NT2/D1 (cell line): ENCODE measurements at regions not wholly inside any gene's neighbourhood (a gene's known extent, or its start where the extent isn't known, plus 50 kb on each side); places are given as distances from the start of the nearest gene placed in this dataset.

Experiments
- SUZ12 ChIP-seq: IDR thresholded peaks from 2 replicates; pipeline ENCODE4 v1.6.1; 2011; ENCODE audit not compliant: insufficient read length, insufficient read depth; ENCODE audit errors: extremely low read depth
- ZNF274 ChIP-seq: IDR thresholded peaks from 2 replicates; pipeline ENCODE4 v1.6.1; 2011; ENCODE audit warnings: mild to moderate bottlenecking, low read depth, low read length

DNA sequence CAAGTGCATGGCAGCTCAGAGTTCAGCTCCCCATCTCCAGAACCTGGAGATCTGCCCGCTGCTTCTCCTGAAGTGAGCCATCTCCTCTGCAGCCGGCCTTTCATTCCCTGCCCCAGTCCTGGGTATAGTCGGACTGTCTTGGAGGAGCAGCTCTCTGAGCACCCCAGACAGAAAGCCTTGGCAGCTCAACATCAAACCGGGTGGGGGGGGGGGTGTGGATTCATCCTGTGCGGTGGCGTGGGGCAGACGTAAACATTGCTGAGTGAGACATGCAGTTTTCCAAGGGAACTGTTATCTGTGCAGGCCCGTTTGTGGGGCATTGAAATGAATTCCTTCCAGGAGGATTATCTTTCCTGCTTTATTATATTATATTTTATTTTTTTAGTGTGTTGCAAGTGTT, 125.9 kb upstream of the MYCN start:
- no peak for TF ChIP-seq SUZ12
- TF ChIP-seq ZNF274, result no peak
